ENCODE measurements at regions not wholly inside any gene's neighbourhood (a gene's known extent, or its start where the extent isn't known, plus 50 kb on each side); places are given as distances from the start of the nearest gene placed in this dataset.

DNA sequence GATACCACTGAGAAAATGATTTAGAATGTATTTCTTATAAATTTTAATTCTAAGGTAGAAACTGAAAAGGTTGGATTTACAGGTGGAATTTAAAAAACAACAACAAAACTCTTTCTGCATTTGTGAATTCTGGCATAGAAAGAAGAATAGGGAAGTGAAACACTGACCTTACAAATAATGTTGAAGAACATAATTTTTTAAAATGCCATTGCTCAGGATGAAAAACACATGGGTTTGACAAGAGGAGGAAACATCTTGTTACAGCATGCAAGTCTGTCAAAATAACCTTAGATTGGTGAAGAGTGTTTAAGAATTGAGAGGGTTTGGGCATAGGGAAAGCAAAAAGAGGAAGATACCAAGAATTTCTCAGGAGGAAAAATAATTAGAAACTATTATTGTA lies 184.3 kb downstream of the UBE2E3 start:
- FAIRE-seq (no peak), ATAC-seq (no peak), DNase-seq (ENCODE audit: low spot score) (no peak)
- no peak overlapping the region for H3K27ac ChIP-seq (ENCODE audit: extremely low read length, insufficient read depth, low read length)
- H3K4me2 ChIP-seq (ENCODE audit: low read depth, low read length), result no peak overlapping the region
- CTCF ChIA-PET (ENCODE audit: low intra/inter-chr PET ratio, low total read pairs), result no interaction called here
- no peaks in the 10 kb centered on the region for H3K27me3 ChIP-seq (ENCODE audit: control insufficient read depth in 1 of 2, insufficient read depth in 2 of 2, low read length in 2 of 2)
- TF ChIP-seq SNRNP70 (IDR thresholded peaks at IDR 0.05; ENCODE audit: low read depth, low read length) (no peak), PHF21A (CRISPR knock-in tag; IDR thresholded peaks at IDR 0.05) (no peak), RBFOX2 (IDR thresholded peaks at IDR 0.05; ENCODE audit: low read depth, low read length) (no peak), MED1 (CRISPR knock-in tag; IDR thresholded peaks at IDR 0.05) (no peak), ZNF883 (CRISPR knock-in tag; IDR thresholded peaks at IDR 0.05; ENCODE audit: not compliant biosample characterization) (no peak), HNRNPL (IDR thresholded peaks at IDR 0.05; ENCODE audit: low read depth, low read length) (no peak), SMAD3 (CRISPR knock-in tag; IDR thresholded peaks at IDR 0.05) (no peak), NAIF1 (CRISPR knock-in tag; IDR thresholded peaks at IDR 0.05; ENCODE audit: borderline replicate concordance) (no peak), ZNF264 (CRISPR knock-in tag; IDR thresholded peaks at IDR 0.05) (no peak)
- TF ChIP-seq, protein P1, sequence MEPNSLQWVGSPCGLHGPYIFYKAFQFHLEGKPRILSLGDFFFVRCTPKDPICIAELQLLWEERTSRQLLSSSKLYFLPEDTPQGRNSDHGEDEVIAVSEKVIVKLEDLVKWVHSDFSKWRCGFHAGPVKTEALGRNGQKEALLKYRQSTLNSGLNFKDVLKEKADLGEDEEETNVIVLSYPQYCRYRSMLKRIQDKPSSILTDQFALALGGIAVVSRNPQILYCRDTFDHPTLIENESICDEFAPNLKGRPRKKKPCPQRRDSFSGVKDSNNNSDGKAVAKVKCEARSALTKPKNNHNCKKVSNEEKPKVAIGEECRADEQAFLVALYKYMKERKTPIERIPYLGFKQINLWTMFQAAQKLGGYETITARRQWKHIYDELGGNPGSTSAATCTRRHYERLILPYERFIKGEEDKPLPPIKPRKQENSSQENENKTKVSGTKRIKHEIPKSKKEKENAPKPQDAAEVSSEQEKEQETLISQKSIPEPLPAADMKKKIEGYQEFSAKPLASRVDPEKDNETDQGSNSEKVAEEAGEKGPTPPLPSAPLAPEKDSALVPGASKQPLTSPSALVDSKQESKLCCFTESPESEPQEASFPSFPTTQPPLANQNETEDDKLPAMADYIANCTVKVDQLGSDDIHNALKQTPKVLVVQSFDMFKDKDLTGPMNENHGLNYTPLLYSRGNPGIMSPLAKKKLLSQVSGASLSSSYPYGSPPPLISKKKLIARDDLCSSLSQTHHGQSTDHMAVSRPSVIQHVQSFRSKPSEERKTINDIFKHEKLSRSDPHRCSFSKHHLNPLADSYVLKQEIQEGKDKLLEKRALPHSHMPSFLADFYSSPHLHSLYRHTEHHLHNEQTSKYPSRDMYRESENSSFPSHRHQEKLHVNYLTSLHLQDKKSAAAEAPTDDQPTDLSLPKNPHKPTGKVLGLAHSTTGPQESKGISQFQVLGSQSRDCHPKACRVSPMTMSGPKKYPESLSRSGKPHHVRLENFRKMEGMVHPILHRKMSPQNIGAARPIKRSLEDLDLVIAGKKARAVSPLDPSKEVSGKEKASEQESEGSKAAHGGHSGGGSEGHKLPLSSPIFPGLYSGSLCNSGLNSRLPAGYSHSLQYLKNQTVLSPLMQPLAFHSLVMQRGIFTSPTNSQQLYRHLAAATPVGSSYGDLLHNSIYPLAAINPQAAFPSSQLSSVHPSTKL (CRISPR knock-in tag; IDR thresholded peaks at IDR 0.05), result no peak
- TF ChIP-seq, protein P2, sequence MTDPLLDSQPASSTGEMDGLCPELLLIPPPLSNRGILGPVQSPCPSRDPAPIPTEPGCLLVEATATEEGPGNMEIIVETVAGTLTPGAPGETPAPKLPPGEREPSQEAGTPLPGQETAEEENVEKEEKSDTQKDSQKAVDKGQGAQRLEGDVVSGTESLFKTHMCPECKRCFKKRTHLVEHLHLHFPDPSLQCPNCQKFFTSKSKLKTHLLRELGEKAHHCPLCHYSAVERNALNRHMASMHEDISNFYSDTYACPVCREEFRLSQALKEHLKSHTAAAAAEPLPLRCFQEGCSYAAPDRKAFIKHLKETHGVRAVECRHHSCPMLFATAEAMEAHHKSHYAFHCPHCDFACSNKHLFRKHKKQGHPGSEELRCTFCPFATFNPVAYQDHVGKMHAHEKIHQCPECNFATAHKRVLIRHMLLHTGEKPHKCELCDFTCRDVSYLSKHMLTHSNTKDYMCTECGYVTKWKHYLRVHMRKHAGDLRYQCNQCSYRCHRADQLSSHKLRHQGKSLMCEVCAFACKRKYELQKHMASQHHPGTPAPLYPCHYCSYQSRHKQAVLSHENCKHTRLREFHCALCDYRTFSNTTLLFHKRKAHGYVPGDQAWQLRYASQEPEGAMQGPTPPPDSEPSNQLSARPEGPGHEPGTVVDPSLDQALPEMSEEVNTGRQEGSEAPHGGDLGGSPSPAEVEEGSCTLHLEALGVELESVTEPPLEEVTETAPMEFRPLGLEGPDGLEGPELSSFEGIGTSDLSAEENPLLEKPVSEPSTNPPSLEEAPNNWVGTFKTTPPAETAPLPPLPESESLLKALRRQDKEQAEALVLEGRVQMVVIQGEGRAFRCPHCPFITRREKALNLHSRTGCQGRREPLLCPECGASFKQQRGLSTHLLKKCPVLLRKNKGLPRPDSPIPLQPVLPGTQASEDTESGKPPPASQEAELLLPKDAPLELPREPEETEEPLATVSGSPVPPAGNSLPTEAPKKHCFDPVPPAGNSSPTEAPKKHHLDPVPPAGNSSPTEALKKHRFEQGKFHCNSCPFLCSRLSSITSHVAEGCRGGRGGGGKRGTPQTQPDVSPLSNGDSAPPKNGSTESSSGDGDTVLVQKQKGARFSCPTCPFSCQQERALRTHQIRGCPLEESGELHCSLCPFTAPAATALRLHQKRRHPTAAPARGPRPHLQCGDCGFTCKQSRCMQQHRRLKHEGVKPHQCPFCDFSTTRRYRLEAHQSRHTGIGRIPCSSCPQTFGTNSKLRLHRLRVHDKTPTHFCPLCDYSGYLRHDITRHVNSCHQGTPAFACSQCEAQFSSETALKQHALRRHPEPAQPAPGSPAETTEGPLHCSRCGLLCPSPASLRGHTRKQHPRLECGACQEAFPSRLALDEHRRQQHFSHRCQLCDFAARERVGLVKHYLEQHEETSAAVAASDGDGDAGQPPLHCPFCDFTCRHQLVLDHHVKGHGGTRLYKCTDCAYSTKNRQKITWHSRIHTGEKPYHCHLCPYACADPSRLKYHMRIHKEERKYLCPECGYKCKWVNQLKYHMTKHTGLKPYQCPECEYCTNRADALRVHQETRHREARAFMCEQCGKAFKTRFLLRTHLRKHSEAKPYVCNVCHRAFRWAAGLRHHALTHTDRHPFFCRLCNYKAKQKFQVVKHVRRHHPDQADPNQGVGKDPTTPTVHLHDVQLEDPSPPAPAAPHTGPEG (CRISPR knock-in tag; IDR thresholded peaks at IDR 0.05), result no peak
- no peaks in the 10 kb centered on the region for H3K4me1 ChIP-seq (ENCODE audit: insufficient read depth, low read length)
- intact Hi-C loops (cut with micrococcal nuclease; ENCODE audit: unreplicated experiment), result no loop called here
- H3K4me3 ChIP-seq (replicated peaks in 1 of 3; ENCODE audit: insufficient read depth in 1 of 3, low read depth in 2 of 3, low read length in 3 of 3), result no peak overlapping the region
- in situ Hi-C loops (cut with HindIII; ENCODE audit: extremely low pct_ligation_motif_present, low pct_unique_long_range_greater_than_20kb), result no loop called here
- BruUV-seq (replicated peaks), result no TSS peak
- POLR2A ChIA-PET, result no interaction called here
- H2AFZ ChIP-seq (ENCODE audit: low read length), result no peak overlapping the region
- no peak overlapping the region for H3K9ac ChIP-seq (ENCODE audit: insufficient read depth, low read depth, low read length)
- H3K9me3 ChIP-seq (ENCODE audit: low read length), result no peaks in the 10 kb centered on the region
- no peaks in the 10 kb centered on the region for H4K20me1 ChIP-seq (ENCODE audit: insufficient read depth, low read length)
- H3K79me2 ChIP-seq (ENCODE audit: insufficient read depth, low read length), result no peaks in the 10 kb centered on the region
- no peaks in the 10 kb centered on the region for H3K36me3 ChIP-seq (replicated peaks in 1 of 2; ENCODE audit: control insufficient read depth in 1 of 2, insufficient read depth in 2 of 2, low read length in 2 of 2)

All from HepG2 (cell line).